ENCODE measurements at regions not wholly inside any gene's neighbourhood (a gene's known extent, or its start where the extent isn't known, plus 50 kb on each side); places are given as distances from the start of the nearest gene placed in this dataset.

GRCh38 chr7:112882991-112883390 lies 92.8 kb upstream of the TMEM168 start:
- DNase-seq (ENCODE audit: low spot score), result no peak

- DNase-seq (ENCODE audit: low spot score), result no peak
Observed at GRCh38 chr7:112882511-112882910, 92.3 kb upstream of the TMEM168 start.

- DNase-seq (ENCODE audit: low spot score), result no peak
Observed at GRCh38 chr7:112882022-112882421, 91.8 kb upstream of the TMEM168 start.

GRCh38 chr7:112880818-112881418 lies 90.7 kb upstream of the TMEM168 start:
- no peak for DNase-seq (ENCODE audit: low spot score)

GRCh38 chr7:112877691-112878460 lies 87.7 kb upstream of the TMEM168 start:
- no peak for DNase-seq (ENCODE audit: low spot score)

GRCh38 chr7:112876877-112877276 lies 86.7 kb upstream of the TMEM168 start:
- DNase-seq (ENCODE audit: low spot score), result no peak

- DNase-seq (ENCODE audit: low spot score), result no peak
Observed at GRCh38 chr7:112874909-112875308, 84.7 kb upstream of the TMEM168 start.

- no peak for DNase-seq (ENCODE audit: low spot score)
Observed at GRCh38 chr7:112873831-112874553, 83.8 kb upstream of the TMEM168 start.

GRCh38 chr7:112869111-112869774 lies 79.0 kb upstream of the TMEM168 start:
- DNase-seq (ENCODE audit: low spot score), result peak; percentile 82

GRCh38 chr7:112868609-112869008 lies 78.4 kb upstream of the TMEM168 start:
- no peak for DNase-seq (ENCODE audit: low spot score)

GRCh38 chr7:112866424-112866823 lies 76.2 kb upstream of the TMEM168 start:
- DNase-seq (ENCODE audit: low spot score), result no peak

GRCh38 chr7:112864380-112864779 lies 74.2 kb upstream of the TMEM168 start:
- DNase-seq (ENCODE audit: low spot score), result no peak

- no peak for DNase-seq (ENCODE audit: low spot score)
Observed at GRCh38 chr7:112858838-112859237, 68.6 kb upstream of the TMEM168 start.

- peak; percentile 36 for DNase-seq (ENCODE audit: low spot score)
Observed at GRCh38 chr7:112855227-112855626, 65.0 kb upstream of the TMEM168 start.

GRCh38 chr7:112854169-112854568 lies 64.0 kb upstream of the TMEM168 start:
- DNase-seq (ENCODE audit: low spot score), result no peak

GRCh38 chr7:112853422-112853821 lies 63.2 kb upstream of the TMEM168 start:
- no peak for DNase-seq (ENCODE audit: low spot score)

- no peak for DNase-seq (ENCODE audit: low spot score)
Observed at GRCh38 chr7:112843151-112843550, 53.0 kb upstream of the TMEM168 start.

Data from D341Med (cell line).